Prostate gland (tissue), 2 donors: ENCODE measurements at regions not wholly inside any gene's neighbourhood (a gene's known extent, or its start where the extent isn't known, plus 50 kb on each side); places are given as distances from the start of the nearest gene placed in this dataset.

Experiments used
- CTCF ChIP-seq, 4 experiments: fragments of 200-600 bp in 2 of 4; fragments of 450-650 bp in 2 of 4; sonication (generic) in 2 of 4; IDR thresholded peaks; 1 replicate in 3 of 4; 2 replicates in 1 of 4; pipeline ENCODE4 v1.5.1; 2016 to 2019; ENCODE audit warnings: antibody characterized with exemption in 4 of 4, mild to moderate bottlenecking in 2 of 4, moderate library complexity in 2 of 4
- POLR2A ChIP-seq: fragments of 450-650 bp; IDR thresholded peaks from one replicate; pipeline ENCODE4 v1.6.1; 2016; ENCODE audit warnings: antibody characterized with exemption, mild to moderate bottlenecking

GRCh38 chr20:6277661-6278240, 154.9 kb upstream of the FERMT1 start:
- TF ChIP-seq CTCF (IDR thresholded peaks at IDR 0.05), result no peak
- TF ChIP-seq POLR2A, result no peak
